OCI-LY3 (cell line): ENCODE measurements at regions not wholly inside any gene's neighbourhood (a gene's known extent, or its start where the extent isn't known, plus 50 kb on each side); places are given as distances from the start of the nearest gene placed in this dataset.

Experiments
- H2AFZ ChIP-seq: fragments of 200-600, 300-600 bp; shearing (Covaris generic); 2 replicates; pipeline ENCODE4 v1.6.0; 2014; ENCODE audit warnings: antibody characterized with exemption, low read depth, low read length
- H3K27ac ChIP-seq: fragments of 200-600, 300-600 bp; sonication (generic); 2 replicates; pipeline ENCODE4 v1.5.1; 2014; ENCODE audit warnings: mild to moderate bottlenecking, low read length, moderate library complexity, mixed read lengths
- H3K27me3 ChIP-seq: fragments of 200-600, 300-600 bp; sonication (generic); 2 replicates; pipeline ENCODE4 v1.6.1; 2014; ENCODE audit warnings: low read depth, low read length, mixed read lengths
- H3K36me3 ChIP-seq: fragments of 200-600, 300-600 bp; sonication (generic); replicated peaks from 2 replicates; pipeline ENCODE3; 2014; ENCODE audit warnings: low read depth, low read length, mixed read lengths
- H3K4me1 ChIP-seq: fragments of 300-600, 200-600 bp; sonication (generic); 2 replicates; pipeline ENCODE4 v1.6.1; 2014; ENCODE audit warnings: low read length, mixed read lengths
- H3K4me2 ChIP-seq: fragments of 200-600, 300-600 bp; sonication (generic); 2 replicates; pipeline ENCODE4 v1.6.1; 2014; ENCODE audit warnings: low read length, mixed read lengths
- H3K4me3 ChIP-seq: fragments of 300-600, 200-600 bp; sonication (generic); 2 replicates; pipeline ENCODE4 v1.5.1; 2014; ENCODE audit warnings: antibody characterized with exemption, mild to moderate bottlenecking, low read length, moderate library complexity
- H3K79me2 ChIP-seq: fragments of 300-600, 200-600 bp; shearing (Covaris generic); 2 replicates; pipeline ENCODE4 v1.6.1; 2014; ENCODE audit warnings: mild to moderate bottlenecking, low read length, mixed read lengths
- H3K9ac ChIP-seq: fragments of 300-600, 200-600 bp; shearing (Covaris generic); 2 replicates; pipeline ENCODE4 v1.6.0; 2014; ENCODE audit warnings: mild to moderate bottlenecking, low read length, moderate library complexity
- H3K9me3 ChIP-seq: fragments of 200-600, 300-600 bp; shearing (Covaris generic); 2 replicates; pipeline ENCODE4 v1.6.1; 2014; ENCODE audit warnings: low read length, mixed read lengths; ENCODE audit not compliant: insufficient read depth
- H4K20me1 ChIP-seq: fragments of 200-600, 300-600 bp; sonication (generic); 2 replicates; pipeline ENCODE4 v1.6.1; 2016; ENCODE audit warnings: low read length, mixed read lengths; ENCODE audit not compliant: insufficient read depth
- CTCF ChIP-seq: fragments of 200-600, 300-600 bp; sonication (generic); IDR thresholded peaks from 2 replicates; pipeline ENCODE4 v1.5.1; 2014; ENCODE audit warnings: antibody characterized with exemption, low read length, low read depth
- EZH2phosphoT487 ChIP-seq: fragments of 200-600 bp; shearing (Covaris generic); IDR thresholded peaks from 2 replicates; pipeline ENCODE4 v1.6.1; 2018; ENCODE audit warnings: antibody characterized with exemption, mixed run types, low read depth

GRCh38 chr1:80214888-80215540 is 1208.5 kb upstream of the ADGRL4 start:
- H3K4me3 ChIP-seq, result no peak overlapping the region
- TF ChIP-seq CTCF, result no peak
- no peak for TF ChIP-seq EZH2phosphoT487
- peaks cover 13% of the 10 kb centered on the region; the same call in 1 of the 2 replicates for H3K27me3 ChIP-seq
- no peaks in the 10 kb centered on the region for H3K9me3 ChIP-seq
- H3K79me2 ChIP-seq, result no peaks in the 10 kb centered on the region
- H2AFZ ChIP-seq, result no peak overlapping the region
- no peak overlapping the region for H3K9ac ChIP-seq
- H3K4me1 ChIP-seq, result peaks cover 10% of the 10 kb centered on the region
- H3K27ac ChIP-seq, result no peak overlapping the region
- H3K36me3 ChIP-seq, result no peaks in the 10 kb centered on the region
- H4K20me1 ChIP-seq, result no peaks in the 10 kb centered on the region
- peak overlapping the region; percentile 20 for H3K4me2 ChIP-seq

- TF ChIP-seq CTCF, result no peak
- TF ChIP-seq EZH2phosphoT487, result no peak
Measured at GRCh38 chr1:80212948-80213347, 1206.4 kb upstream of the ADGRL4 start.

DNA sequence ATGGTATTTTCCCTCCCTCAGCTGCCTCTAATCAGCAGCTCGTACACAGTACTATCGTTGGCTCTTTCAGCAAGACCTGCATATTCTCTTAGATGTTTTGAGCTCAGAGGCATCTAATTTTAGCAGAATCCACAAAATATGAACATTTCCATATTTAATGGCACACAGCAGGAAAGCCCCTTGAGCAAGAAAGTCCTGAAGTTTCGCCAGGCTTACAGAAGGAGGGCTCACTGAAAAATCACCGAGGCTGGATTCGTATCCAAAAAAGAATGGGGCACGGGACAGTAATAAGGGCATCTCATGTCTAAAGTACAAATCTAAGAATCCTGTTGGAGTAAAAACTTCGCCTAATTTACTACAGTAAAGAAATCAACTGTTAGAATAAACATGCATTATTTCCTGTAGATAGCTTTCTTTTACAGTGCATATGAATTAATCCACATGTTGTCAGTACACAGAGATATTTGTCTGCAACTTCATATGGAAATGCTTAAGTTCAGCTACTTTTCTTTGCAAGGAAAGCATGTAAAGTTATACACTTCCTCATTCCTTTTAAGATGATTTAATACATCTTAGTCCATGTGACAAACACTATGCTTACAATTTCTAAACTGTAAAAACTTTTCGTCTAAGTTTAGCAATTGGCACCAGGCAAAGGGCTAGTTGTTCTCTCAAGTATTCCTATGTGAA is 1205.3 kb upstream of the ADGRL4 start:
- Histone ChIP-seq H2AFZ (no peak overlapping the region), H3K9ac (no peak overlapping the region), H3K27ac (no peak overlapping the region), H3K4me1 (peaks cover 10% of the 10 kb centered on the region), H3K79me2 (no peaks in the 10 kb centered on the region), H3K9me3 (no peaks in the 10 kb centered on the region), H3K4me3 (no peak overlapping the region), H3K27me3 (peaks cover 13% of the 10 kb centered on the region; the same call in 1 of the 2 replicates), H3K36me3 (no peaks in the 10 kb centered on the region), H3K4me2 (no peak overlapping the region), H4K20me1 (no peaks in the 10 kb centered on the region)
- TF ChIP-seq EZH2phosphoT487, result no peak
- TF ChIP-seq CTCF, result no peak

More at GRCh38 chr1:80212948-80213347, 1206.4 kb upstream of the ADGRL4 start:
- Histone ChIP-seq H3K27ac (no peak overlapping the region), H3K36me3 (no peaks in the 10 kb centered on the region), H3K27me3 (peaks cover 13% of the 10 kb centered on the region; the same call in 1 of the 2 replicates), H3K79me2 (no peaks in the 10 kb centered on the region), H4K20me1 (no peaks in the 10 kb centered on the region), H2AFZ (no peak overlapping the region), H3K4me3 (no peak overlapping the region), H3K4me2 (no peak overlapping the region), H3K9me3 (no peaks in the 10 kb centered on the region), H3K9ac (no peak overlapping the region), H3K4me1 (peaks cover 10% of the 10 kb centered on the region)

- TF ChIP-seq CTCF (no peak), EZH2phosphoT487 (no peak)
- Histone ChIP-seq H3K4me3 (no peak overlapping the region), H3K4me2 (no peak overlapping the region), H3K9ac (no peak overlapping the region), H3K36me3 (no peaks in the 10 kb centered on the region), H4K20me1 (no peaks in the 10 kb centered on the region), H3K9me3 (no peaks in the 10 kb centered on the region), H2AFZ (no peak overlapping the region), H3K4me1 (no peaks in the 10 kb centered on the region), H3K27ac (no peak overlapping the region), H3K27me3 (no peaks in the 10 kb centered on the region), H3K79me2 (no peaks in the 10 kb centered on the region)
Measured at GRCh38 chr1:80202118-80202517, 1195.6 kb upstream of the ADGRL4 start.
